GM12878 (cell line): ENCODE measurements at regions not wholly inside any gene's neighbourhood (a gene's known extent, or its start where the extent isn't known, plus 50 kb on each side); places are given as distances from the start of the nearest gene placed in this dataset.

ENCODE experiments used
- CHD1 ChIP-seq: IDR thresholded peaks from 2 replicates; pipeline ENCODE4 v1.6.1; 2012; ENCODE audit warnings: low read depth, low read length, improper control_type of control experiment
- GABPA ChIP-seq: IDR thresholded peaks from 2 replicates; pipeline ENCODE4 v1.6.1; 2014; ENCODE audit warnings: antibody characterized with exemption, low read depth, mild to moderate bottlenecking, inconsistent platforms
- IKZF1 ChIP-seq: fragments of 450-650 bp; conservative IDR thresholded peaks from 2 replicates; pipeline ENCODE4 v1.6.1; 2017; ENCODE audit warnings: antibody characterized with exemption, mild to moderate bottlenecking
- IKZF2 ChIP-seq, 2 experiments: fragments of 450-650 bp; IDR thresholded peaks; 2 replicates each; pipeline ENCODE4 v1.6.1; 2017; ENCODE audit warnings: mild to moderate bottlenecking in 2 of 2, moderate library complexity in 2 of 2
- LARP7 ChIP-seq: fragments of 450-650 bp; IDR thresholded peaks from 2 replicates; pipeline ENCODE4 v1.6.1; 2017; ENCODE audit warnings: mild to moderate bottlenecking
- RAD21 ChIP-seq: IDR thresholded peaks from 2 replicates; pipeline ENCODE4 v1.6.1; 2011; ENCODE audit warnings: mild to moderate bottlenecking, low read depth, low read length, moderate library complexity; ENCODE audit not compliant: insufficient read depth
- SPI1 ChIP-seq: IDR thresholded peaks from 2 replicates; pipeline ENCODE4 v1.6.1; 2011; ENCODE audit warnings: low read depth, mild to moderate bottlenecking, low read length, moderate library complexity, borderline replicate concordance; ENCODE audit not compliant: insufficient read depth
- YY1 ChIP-seq: IDR thresholded peaks from 2 replicates; pipeline ENCODE4 v1.6.1; 2011; ENCODE audit warnings: low read depth, mild to moderate bottlenecking, low read length
- TF ChIP-seq, protein P1 (sequence below): fragments of 450-650 bp; IDR thresholded peaks from 2 replicates; pipeline ENCODE4 v1.6.1; 2018; ENCODE audit warnings: borderline replicate concordance, mild to moderate bottlenecking; ENCODE audit not compliant: partially characterized antibody
- TF ChIP-seq, protein P2 (sequence below): IDR thresholded peaks from 2 replicates; pipeline ENCODE4 v1.6.1; 2012; ENCODE audit warnings: low read depth, low read length, improper control_type of control experiment

DNA sequence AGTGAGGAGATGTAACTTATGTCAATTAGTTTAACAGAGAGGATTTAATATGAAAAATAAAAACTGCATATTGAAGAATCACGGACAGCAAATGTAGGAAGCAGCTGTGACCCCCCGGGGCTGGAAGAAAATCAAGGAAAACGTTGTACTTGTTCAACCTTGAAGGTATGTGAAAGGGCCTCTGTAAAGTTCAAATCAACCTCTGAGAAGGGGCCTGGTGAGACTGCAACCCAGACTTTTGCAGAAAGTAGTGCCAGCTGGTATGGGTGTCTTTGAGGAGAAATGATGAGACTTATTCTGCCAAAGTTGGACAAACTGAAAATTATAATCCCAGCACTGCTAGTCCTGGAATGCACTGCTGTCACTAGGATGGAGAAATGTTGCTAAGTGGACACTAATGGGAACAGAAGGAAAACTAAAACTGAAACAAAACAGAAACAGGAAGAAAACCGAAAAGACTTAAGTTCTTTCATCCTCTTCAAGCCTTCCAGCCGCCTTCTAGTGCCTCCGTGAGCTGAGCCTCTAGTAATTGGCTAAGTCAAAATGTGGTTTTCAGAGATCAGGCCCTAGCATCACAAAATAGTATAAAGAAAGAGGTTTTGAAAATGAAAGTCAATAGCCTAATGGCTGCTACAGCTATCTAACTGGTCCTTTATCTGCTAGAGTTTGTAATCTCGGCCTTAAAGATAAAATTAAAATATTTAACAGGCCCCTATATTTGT, 253.7 kb upstream of the SORCS1 start (continued):
- TF ChIP-seq, protein P1, sequence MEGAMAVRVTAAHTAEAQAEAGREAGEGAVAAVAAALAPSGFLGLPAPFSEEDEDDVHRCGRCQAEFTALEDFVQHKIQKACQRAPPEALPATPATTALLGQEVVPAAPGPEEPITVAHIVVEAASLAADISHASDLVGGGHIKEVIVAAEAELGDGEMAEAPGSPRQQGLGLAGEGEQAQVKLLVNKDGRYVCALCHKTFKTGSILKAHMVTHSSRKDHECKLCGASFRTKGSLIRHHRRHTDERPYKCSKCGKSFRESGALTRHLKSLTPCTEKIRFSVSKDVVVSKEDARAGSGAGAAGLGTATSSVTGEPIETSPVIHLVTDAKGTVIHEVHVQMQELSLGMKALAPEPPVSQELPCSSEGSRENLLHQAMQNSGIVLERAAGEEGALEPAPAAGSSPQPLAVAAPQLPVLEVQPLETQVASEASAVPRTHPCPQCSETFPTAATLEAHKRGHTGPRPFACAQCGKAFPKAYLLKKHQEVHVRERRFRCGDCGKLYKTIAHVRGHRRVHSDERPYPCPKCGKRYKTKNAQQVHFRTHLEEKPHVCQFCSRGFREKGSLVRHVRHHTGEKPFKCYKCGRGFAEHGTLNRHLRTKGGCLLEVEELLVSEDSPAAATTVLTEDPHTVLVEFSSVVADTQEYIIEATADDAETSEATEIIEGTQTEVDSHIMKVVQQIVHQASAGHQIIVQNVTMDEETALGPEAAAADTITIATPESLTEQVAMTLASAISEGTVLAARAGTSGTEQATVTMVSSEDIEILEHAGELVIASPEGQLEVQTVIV: no peak
- TF ChIP-seq CHD1: no peak
- no peak for TF ChIP-seq RAD21
- TF ChIP-seq, protein P2, sequence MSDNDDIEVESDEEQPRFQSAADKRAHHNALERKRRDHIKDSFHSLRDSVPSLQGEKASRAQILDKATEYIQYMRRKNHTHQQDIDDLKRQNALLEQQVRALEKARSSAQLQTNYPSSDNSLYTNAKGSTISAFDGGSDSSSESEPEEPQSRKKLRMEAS: no peak
- TF ChIP-seq IKZF1: 0 out of 2 replicates have a peak, but pooled peaks have one; percentile 14
- no peak for TF ChIP-seq SPI1
- TF ChIP-seq YY1: no peak; the same call in 1 of the 2 replicates
- TF ChIP-seq GABPA: no peak
- peak; percentile 43 to 56; a peak in 2 of 4 replicates for TF ChIP-seq IKZF2 (IDR thresholded peaks at IDR 0.05)
- no peak for TF ChIP-seq LARP7
